Panc1 (cell line): ENCODE measurements at regions not wholly inside any gene's neighbourhood (a gene's known extent, or its start where the extent isn't known, plus 50 kb on each side); places are given as distances from the start of the nearest gene placed in this dataset.

Experiments
- ATAC-seq: fragments of 200-7000 bp; cut with Tn5 transposase; 2 replicates; pipeline ENCODE4 v1.9.1; 2020; ENCODE audit warnings: mild to moderate bottlenecking, moderate library complexity
- BruUV-seq: library from RNA; stranded (reverse); fragments of 400-500 nt; replicated peaks from 2 replicates; lab custom pipeline; 2021; lab: Mats Ljungman, UMichigan
- CTCF ChIA-PET: fragments of 300-600 bp; sonication (Branson Sonifier 250); formaldehyde crosslinking; loops from one replicate; lab custom pipeline; 2022; ENCODE audit warnings: antibody characterized with exemption; lab: Charles Lee
- POLR2A ChIA-PET: fragments of 300-600 bp; sonication (Branson Sonifier 250); formaldehyde crosslinking; loops from one replicate; lab custom pipeline; 2022; ENCODE audit warnings: antibody characterized with exemption; lab: Charles Lee
- DNase-seq: peaks from one replicate; pipeline ENCODE4 v3.0.0-alpha.2; 2010; ENCODE audit warnings: low read depth, low spot score
- H3K27ac ChIP-seq: 2 replicates; pipeline ENCODE4 v1.5.1; 2011; ENCODE audit warnings: mild to moderate bottlenecking, low read length, inconsistent platforms
- H3K27me3 ChIP-seq: fragments of 200-500 bp; sonication (Bioruptor generic); 2 replicates; pipeline ENCODE4 v1.6.0; 2014; ENCODE audit warnings: low read length, inconsistent platforms; ENCODE audit not compliant: control insufficient read depth, insufficient read depth
- H3K36me3 ChIP-seq: fragments of 200-500 bp; sonication (Bioruptor generic); 2 replicates; pipeline ENCODE4 v1.5.1; 2014; ENCODE audit warnings: inconsistent platforms, mild to moderate bottlenecking, low read length, moderate library complexity; ENCODE audit not compliant: control insufficient read depth, insufficient read depth
- H3K4me1 ChIP-seq: 2 replicates; pipeline ENCODE4 v1.5.1; 2011; ENCODE audit warnings: inconsistent platforms, mild to moderate bottlenecking, low read length, moderate library complexity; ENCODE audit not compliant: control insufficient read depth, insufficient read depth
- H3K4me3 ChIP-seq, 2 experiments: 2 replicates each; pipeline ENCODE4 v1.5.1; 2011 to 2012; ENCODE audit warnings: low read depth in 2 of 2, low read length in 2 of 2, mild to moderate bottlenecking in 2 of 2, inconsistent platforms in 1 of 2, moderate library complexity in 1 of 2
- H3K9me3 ChIP-seq: fragments of 200-500 bp; sonication (Bioruptor generic); 2 replicates; pipeline ENCODE4 v1.5.1; 2014; ENCODE audit warnings: low read depth, mild to moderate bottlenecking, inconsistent platforms, low read length, moderate library complexity; ENCODE audit not compliant: control insufficient read depth, insufficient read depth
- POLR2AphosphoS5 ChIP-seq: IDR thresholded peaks from 2 replicates; pipeline ENCODE4 v1.6.1; 2012; ENCODE audit warnings: mild to moderate bottlenecking, low read depth, low read length, moderate library complexity
- SIN3A ChIP-seq: IDR thresholded peaks from 2 replicates; pipeline ENCODE4 v1.6.1; 2012; ENCODE audit warnings: low read depth, mild to moderate bottlenecking, low read length, moderate library complexity, borderline replicate concordance; ENCODE audit not compliant: insufficient read depth
- TCF7L2 ChIP-seq: IDR thresholded peaks from 2 replicates; pipeline ENCODE4 v1.6.1; 2011; ENCODE audit warnings: mild to moderate bottlenecking, low read depth, low read length, inconsistent platforms
- in situ Hi-C: cut with HindIII; loops from 2 replicates; pipeline ENCODE4 v1.10.0; 2016; ENCODE audit warnings: low sequenced_read_pairs, low pct_unique_long_range_greater_than_20kb
- intact Hi-C: fragments of 100-400 bp; cut with micrococcal nuclease; formaldehyde crosslinking; loops from one replicate; pipeline ENCODE4 v1.10.0; 2022; ENCODE audit not compliant: unreplicated experiment
- TF ChIP-seq, protein P1 (sequence below), 2 experiments: IDR thresholded peaks; 2 replicates each; pipeline ENCODE4 v1.6.1; 2011 to 2012; ENCODE audit warnings: low read depth in 2 of 2, control low read depth in 1 of 2, low read length in 1 of 2, mild to moderate bottlenecking in 1 of 2, moderate library complexity in 1 of 2; ENCODE audit not compliant: insufficient read depth in 1 of 2
- TF ChIP-seq, protein P2 (sequence below): fragments of 450-650 bp; IDR thresholded peaks from 2 replicates; pipeline ENCODE4 v1.5.1; 2017; ENCODE audit warnings: mild to moderate bottlenecking

DNA sequence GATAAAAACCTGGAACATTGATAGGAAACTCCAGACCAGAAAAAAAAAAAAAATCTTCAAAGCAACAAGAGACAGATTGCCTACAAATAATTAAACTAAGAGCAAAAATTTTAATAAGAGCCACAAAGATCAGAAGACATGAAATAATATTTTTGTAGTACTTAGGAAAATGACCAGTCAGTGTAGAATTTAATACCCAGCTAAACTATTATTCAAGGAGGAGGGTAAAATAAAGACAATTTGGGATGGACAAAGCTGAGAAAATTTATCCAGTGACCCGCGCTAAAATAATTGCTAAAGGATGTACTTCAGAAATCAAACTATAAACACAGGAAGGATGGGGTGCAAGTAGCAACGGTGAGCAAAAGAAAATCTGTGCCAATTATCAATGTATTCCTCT, 133.2 kb downstream of the AQP9 start:
- no peak overlapping the region for H3K4me3 ChIP-seq
- TF ChIP-seq SIN3A, result no peak
- TF ChIP-seq TCF7L2, result no peak
- TF ChIP-seq, protein P1, sequence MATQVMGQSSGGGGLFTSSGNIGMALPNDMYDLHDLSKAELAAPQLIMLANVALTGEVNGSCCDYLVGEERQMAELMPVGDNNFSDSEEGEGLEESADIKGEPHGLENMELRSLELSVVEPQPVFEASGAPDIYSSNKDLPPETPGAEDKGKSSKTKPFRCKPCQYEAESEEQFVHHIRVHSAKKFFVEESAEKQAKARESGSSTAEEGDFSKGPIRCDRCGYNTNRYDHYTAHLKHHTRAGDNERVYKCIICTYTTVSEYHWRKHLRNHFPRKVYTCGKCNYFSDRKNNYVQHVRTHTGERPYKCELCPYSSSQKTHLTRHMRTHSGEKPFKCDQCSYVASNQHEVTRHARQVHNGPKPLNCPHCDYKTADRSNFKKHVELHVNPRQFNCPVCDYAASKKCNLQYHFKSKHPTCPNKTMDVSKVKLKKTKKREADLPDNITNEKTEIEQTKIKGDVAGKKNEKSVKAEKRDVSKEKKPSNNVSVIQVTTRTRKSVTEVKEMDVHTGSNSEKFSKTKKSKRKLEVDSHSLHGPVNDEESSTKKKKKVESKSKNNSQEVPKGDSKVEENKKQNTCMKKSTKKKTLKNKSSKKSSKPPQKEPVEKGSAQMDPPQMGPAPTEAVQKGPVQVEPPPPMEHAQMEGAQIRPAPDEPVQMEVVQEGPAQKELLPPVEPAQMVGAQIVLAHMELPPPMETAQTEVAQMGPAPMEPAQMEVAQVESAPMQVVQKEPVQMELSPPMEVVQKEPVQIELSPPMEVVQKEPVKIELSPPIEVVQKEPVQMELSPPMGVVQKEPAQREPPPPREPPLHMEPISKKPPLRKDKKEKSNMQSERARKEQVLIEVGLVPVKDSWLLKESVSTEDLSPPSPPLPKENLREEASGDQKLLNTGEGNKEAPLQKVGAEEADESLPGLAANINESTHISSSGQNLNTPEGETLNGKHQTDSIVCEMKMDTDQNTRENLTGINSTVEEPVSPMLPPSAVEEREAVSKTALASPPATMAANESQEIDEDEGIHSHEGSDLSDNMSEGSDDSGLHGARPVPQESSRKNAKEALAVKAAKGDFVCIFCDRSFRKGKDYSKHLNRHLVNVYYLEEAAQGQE (IDR thresholded peaks at IDR 0.05; ENCODE audit: insufficient read depth in 1 of 2, low read depth in 2 of 2, low read length in 1 of 2), result no peak
- TF ChIP-seq, protein P2, sequence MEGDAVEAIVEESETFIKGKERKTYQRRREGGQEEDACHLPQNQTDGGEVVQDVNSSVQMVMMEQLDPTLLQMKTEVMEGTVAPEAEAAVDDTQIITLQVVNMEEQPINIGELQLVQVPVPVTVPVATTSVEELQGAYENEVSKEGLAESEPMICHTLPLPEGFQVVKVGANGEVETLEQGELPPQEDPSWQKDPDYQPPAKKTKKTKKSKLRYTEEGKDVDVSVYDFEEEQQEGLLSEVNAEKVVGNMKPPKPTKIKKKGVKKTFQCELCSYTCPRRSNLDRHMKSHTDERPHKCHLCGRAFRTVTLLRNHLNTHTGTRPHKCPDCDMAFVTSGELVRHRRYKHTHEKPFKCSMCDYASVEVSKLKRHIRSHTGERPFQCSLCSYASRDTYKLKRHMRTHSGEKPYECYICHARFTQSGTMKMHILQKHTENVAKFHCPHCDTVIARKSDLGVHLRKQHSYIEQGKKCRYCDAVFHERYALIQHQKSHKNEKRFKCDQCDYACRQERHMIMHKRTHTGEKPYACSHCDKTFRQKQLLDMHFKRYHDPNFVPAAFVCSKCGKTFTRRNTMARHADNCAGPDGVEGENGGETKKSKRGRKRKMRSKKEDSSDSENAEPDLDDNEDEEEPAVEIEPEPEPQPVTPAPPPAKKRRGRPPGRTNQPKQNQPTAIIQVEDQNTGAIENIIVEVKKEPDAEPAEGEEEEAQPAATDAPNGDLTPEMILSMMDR, result no peak
- TF ChIP-seq POLR2AphosphoS5, result no peak
- DNase-seq, result no peak
- H3K4me1 ChIP-seq, result no peaks in the 10 kb centered on the region
- H3K9me3 ChIP-seq, result peaks cover 8% of the 10 kb centered on the region; the same call in 1 of the 2 replicates
- ChIA-PET POLR2A (no interaction called here), CTCF (no interaction called here)
- ATAC-seq, result no peak
- BruUV-seq, result no TSS peak
- H3K27me3 ChIP-seq, result no peaks in the 10 kb centered on the region
- H3K36me3 ChIP-seq, result no peaks in the 10 kb centered on the region
- in situ Hi-C loops (no loop called here), intact Hi-C loops (no loop called here)
- no peak overlapping the region for H3K27ac ChIP-seq

DNA sequence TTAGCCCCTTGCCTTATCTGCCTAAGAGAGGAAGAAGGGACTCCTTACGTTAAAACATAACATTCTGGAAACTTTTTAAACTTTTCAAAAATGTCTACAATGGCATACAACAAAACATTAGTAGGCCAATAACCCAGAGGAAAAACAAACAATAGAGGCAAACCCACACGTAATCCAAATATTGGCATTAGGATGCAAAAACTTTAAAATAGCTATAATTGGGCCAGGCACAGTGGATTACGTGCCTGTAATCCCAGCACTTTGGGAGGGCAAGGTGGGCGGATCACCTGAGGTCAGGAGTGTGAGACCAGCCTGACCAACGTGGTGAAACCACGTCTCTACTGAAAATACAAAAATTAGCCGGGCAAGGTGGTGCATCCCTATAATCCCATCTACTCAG, 134.9 kb downstream of the AQP9 start:
- in situ Hi-C loops, result no loop called here
- H3K9me3 ChIP-seq, result peaks cover 8% of the 10 kb centered on the region; the same call in 1 of the 2 replicates
- no peaks in the 10 kb centered on the region for H3K36me3 ChIP-seq
- no TSS peak for BruUV-seq
- CTCF ChIA-PET, result no interaction called here
- POLR2A ChIA-PET, result no interaction called here
- ATAC-seq, result no peak
- no peak for DNase-seq
- intact Hi-C loops, result no loop called here
- H3K27ac ChIP-seq, result no peak overlapping the region
- no peak for TF ChIP-seq SIN3A
- no peak for TF ChIP-seq TCF7L2
- TF ChIP-seq, protein P2, result no peak
- no peak for TF ChIP-seq POLR2AphosphoS5
- no peak overlapping the region for H3K4me3 ChIP-seq
- no peaks in the 10 kb centered on the region for H3K4me1 ChIP-seq
- H3K27me3 ChIP-seq, result no peaks in the 10 kb centered on the region
